Left ventricle myocardium inferior (tissue), 1 donor: ENCODE measurements at regions not wholly inside any gene's neighbourhood (a gene's known extent, or its start where the extent isn't known, plus 50 kb on each side); places are given as distances from the start of the nearest gene placed in this dataset.

ENCODE experiments used
- DNase-seq: peaks from one replicate; pipeline ENCODE4 v3.0.0-alpha.2; 2020
- H3K27ac ChIP-seq: fragments of 200-600 bp; replicated peaks from 2 replicates; pipeline ENCODE4 v1.8.0; 2021
- H3K27me3 ChIP-seq: fragments of 200-600 bp; 2 replicates; pipeline ENCODE4 v1.8.0; 2021; ENCODE audit warnings: low read depth
- H3K36me3 ChIP-seq: fragments of 200-600 bp; 2 replicates; pipeline ENCODE4 v1.8.0; 2021
- H3K4me1 ChIP-seq: fragments of 200-600 bp; 2 replicates; pipeline ENCODE4 v1.8.0; 2021
- H3K4me3 ChIP-seq: fragments of 200-600 bp; 2 replicates; pipeline ENCODE4 v1.8.0; 2021; ENCODE audit warnings: mild to moderate bottlenecking, moderate library complexity
- H3K9me3 ChIP-seq: fragments of 200-600 bp; replicated peaks from 2 replicates; pipeline ENCODE4 v1.8.0; 2021
- CTCF ChIP-seq: fragments of 200-600 bp; IDR thresholded peaks from 2 replicates; pipeline ENCODE4 v1.8.0; 2021; ENCODE audit warnings: antibody characterized with exemption, mild to moderate bottlenecking, borderline replicate concordance
- intact Hi-C: fragments of 100-400 bp; cut with micrococcal nuclease; formaldehyde crosslinking; loops from one replicate; pipeline ENCODE4 v1.11.0; 2022
- donor health status: DM: no; HTN: yes; CAD: no; lungs with severe emphysema.

GRCh38 chr21:15964236-15964855 lies 234.6 kb downstream of the USP25 start:
- Histone ChIP-seq H3K36me3 (no peaks in the 10 kb centered on the region), H3K9me3 (no peaks in the 10 kb centered on the region), H3K27ac (no peak overlapping the region), H3K27me3 (no peaks in the 10 kb centered on the region), H3K4me1 (no peaks in the 10 kb centered on the region), H3K4me3 (no peak overlapping the region)
- intact Hi-C loops = no loop called here
- DNase-seq = no peak
- no peak for TF ChIP-seq CTCF

- no peaks in the 10 kb centered on the region for H3K9me3 ChIP-seq
- no peak overlapping the region for H3K27ac ChIP-seq
- no peaks in the 10 kb centered on the region for H3K36me3 ChIP-seq
- no peak overlapping the region for H3K4me3 ChIP-seq
- H3K27me3 ChIP-seq = no peaks in the 10 kb centered on the region
- no peak for TF ChIP-seq CTCF
- no peaks in the 10 kb centered on the region for H3K4me1 ChIP-seq
- no peak for DNase-seq
- intact Hi-C loops = no loop called here
These were observed 236.4 kb downstream of the USP25 start for GRCh38 chr21:15966231-15966630.

- H3K27me3 ChIP-seq = no peaks in the 10 kb centered on the region
- DNase-seq = no peak
- no peaks in the 10 kb centered on the region for H3K36me3 ChIP-seq
- no peaks in the 10 kb centered on the region for H3K4me1 ChIP-seq
- H3K27ac ChIP-seq = no peak overlapping the region
- no peak for TF ChIP-seq CTCF
- no peak overlapping the region for H3K4me3 ChIP-seq
- intact Hi-C loops = no loop called here
- H3K9me3 ChIP-seq = no peaks in the 10 kb centered on the region
These were observed 236.9 kb downstream of the USP25 start for GRCh38 chr21:15966651-15967050.

GRCh38 chr21:15967661-15968060 lies 237.9 kb downstream of the USP25 start:
- no peak for DNase-seq
- intact Hi-C loops = no loop called here
- Histone ChIP-seq H3K4me1 (no peaks in the 10 kb centered on the region), H3K27ac (no peak overlapping the region), H3K4me3 (no peak overlapping the region), H3K27me3 (no peaks in the 10 kb centered on the region), H3K9me3 (no peaks in the 10 kb centered on the region), H3K36me3 (no peaks in the 10 kb centered on the region)
- no peak for TF ChIP-seq CTCF

- Histone ChIP-seq H3K4me1 (no peaks in the 10 kb centered on the region), H3K27ac (no peak overlapping the region), H3K27me3 (no peaks in the 10 kb centered on the region), H3K4me3 (no peak overlapping the region), H3K36me3 (no peaks in the 10 kb centered on the region), H3K9me3 (no peaks in the 10 kb centered on the region)
- intact Hi-C loops = no loop called here
- no peak for TF ChIP-seq CTCF
- no peak for DNase-seq
These were observed 239.1 kb downstream of the USP25 start for GRCh38 chr21:15968776-15969310.
